IMR-90 (cell line): ENCODE measurements at regions not wholly inside any gene's neighbourhood (a gene's known extent, or its start where the extent isn't known, plus 50 kb on each side); places are given as distances from the start of the nearest gene placed in this dataset.

Source experiments
- ATAC-seq: fragments of 200-7000 bp; cut with Tn5 transposase; 2 replicates; pipeline ENCODE4 v1.9.1; 2020; ENCODE audit warnings: low read depth, mild to moderate bottlenecking, moderate library complexity
- BruUV-seq: library from RNA; stranded (reverse); fragments of 400-500 nt; replicated peaks from 2 replicates; lab custom pipeline; 2021; lab: Mats Ljungman, UMichigan
- CTCF ChIA-PET: fragments of 300-600 bp; formaldehyde crosslinking; extraction: SDS; loops from one replicate; lab custom pipeline; 2021; ENCODE audit warnings: antibody characterized with exemption; lab: Yijun Ruan, JAX
- POLR2A ChIA-PET: fragments of 300-600 bp; sonication (Branson Sonifier 250); formaldehyde crosslinking; loops from one replicate; lab custom pipeline; 2022; ENCODE audit warnings: antibody characterized with exemption; ENCODE audit not compliant: unreplicated experiment; lab: Charles Lee
- DNase-seq: peaks from one replicate; pipeline ENCODE4 v3.0.0; 2013
- H2AFZ ChIP-seq: replicated peaks from 2 replicates; pipeline ENCODE3; 2013; ENCODE audit warnings: low read length, mild to moderate bottlenecking; ENCODE audit not compliant: poor library complexity
- H2AK5ac ChIP-seq: 2 replicates; pipeline ENCODE4 v1.6.1; 2013; ENCODE audit warnings: low read depth, low read length, inconsistent platforms
- H2AK9ac ChIP-seq: replicated peaks from 2 replicates; pipeline ENCODE3; 2013; ENCODE audit warnings: mild to moderate bottlenecking, low read depth, low read length, moderate library complexity; ENCODE audit not compliant: poor library complexity
- H2BK120ac ChIP-seq: 2 replicates; pipeline ENCODE4 v1.6.1; 2013; ENCODE audit warnings: low read depth, low read length, inconsistent platforms
- H2BK15ac ChIP-seq: 3 replicates; pipeline ENCODE4 v1.6.1; 2013; ENCODE audit warnings: low read depth, low read length, inconsistent platforms
- H2BK20ac ChIP-seq: 2 replicates; pipeline ENCODE4 v1.6.1; 2013; ENCODE audit warnings: low read depth, mild to moderate bottlenecking, inconsistent platforms, low read length, moderate library complexity
- H2BK5ac ChIP-seq: 2 replicates; pipeline ENCODE4 v1.6.1; 2013; ENCODE audit warnings: mild to moderate bottlenecking, low read depth, low read length, inconsistent platforms; ENCODE audit not compliant: poor library complexity, severe bottlenecking
- H3K14ac ChIP-seq: replicated peaks from 2 replicates; pipeline ENCODE4 v1.6.1; 2013; ENCODE audit warnings: low read depth, low read length, inconsistent platforms
- H3K18ac ChIP-seq: 2 replicates; pipeline ENCODE4 v1.6.1; 2013; ENCODE audit warnings: low read depth, low read length, control low read depth
- H3K23ac ChIP-seq: 2 replicates; pipeline ENCODE4 v1.6.1; 2013; ENCODE audit warnings: low read depth, low read length, inconsistent platforms
- H3K27ac ChIP-seq: 2 replicates; pipeline ENCODE4 v1.5.1; 2013; ENCODE audit warnings: mild to moderate bottlenecking, control low read depth, low read length; ENCODE audit not compliant: insufficient read depth
- H3K27me3 ChIP-seq: 2 replicates; pipeline ENCODE4 v1.6.1; 2013; ENCODE audit warnings: low read length; ENCODE audit not compliant: control insufficient read depth, insufficient read depth
- H3K36me3 ChIP-seq: 2 replicates; pipeline ENCODE4 v1.6.1; 2013; ENCODE audit warnings: low read length, mixed read lengths; ENCODE audit not compliant: control insufficient read depth, insufficient read depth
- H3K4ac ChIP-seq: 2 replicates; pipeline ENCODE4 v1.6.1; 2013; ENCODE audit warnings: low read depth, low read length, inconsistent platforms
- H3K4me1 ChIP-seq: 2 replicates; pipeline ENCODE4 v1.6.1; 2013; ENCODE audit warnings: low read length, mixed read lengths; ENCODE audit not compliant: control insufficient read depth, insufficient read depth
- H3K4me2 ChIP-seq: 2 replicates; pipeline ENCODE4 v1.6.1; 2013; ENCODE audit warnings: low read depth, mild to moderate bottlenecking, control low read depth, low read length, moderate library complexity
- H3K4me3 ChIP-seq: 2 replicates; pipeline ENCODE4 v1.5.1; 2013; ENCODE audit warnings: low read depth, mild to moderate bottlenecking, control low read depth, low read length, moderate library complexity; ENCODE audit not compliant: insufficient read depth
- H3K56ac ChIP-seq: 2 replicates; pipeline ENCODE4 v1.6.1; 2013; ENCODE audit warnings: low read length, inconsistent platforms; ENCODE audit not compliant: insufficient read depth; ENCODE audit errors: extremely low read depth
- H3K79me1 ChIP-seq, 2 experiments: 2 replicates each; pipeline ENCODE4 v1.6.1; 2013; ENCODE audit warnings: low read length in 2 of 2, inconsistent platforms in 1 of 2, low read depth in 1 of 2
- H3K9ac ChIP-seq: 2 replicates; pipeline ENCODE4 v1.6.1; 2013; ENCODE audit warnings: low read depth, low read length, control low read depth
- H3K9me1 ChIP-seq: 2 replicates; pipeline ENCODE4 v1.6.1; 2013; ENCODE audit warnings: low read length, inconsistent platforms; ENCODE audit not compliant: insufficient read depth
- H3K9me3 ChIP-seq: 2 replicates; pipeline ENCODE4 v1.6.1; 2013; ENCODE audit warnings: low read length; ENCODE audit not compliant: control insufficient read depth, insufficient read depth
- H4K20me1 ChIP-seq: 2 replicates; pipeline ENCODE4 v1.6.1; 2013; ENCODE audit warnings: low read length, inconsistent platforms; ENCODE audit not compliant: insufficient read depth
- H4K5ac ChIP-seq: 2 replicates; pipeline ENCODE4 v1.6.1; 2013; ENCODE audit warnings: mild to moderate bottlenecking, low read depth, low read length, control low read depth
- H4K8ac ChIP-seq, 2 experiments: 2 replicates each; pipeline ENCODE4 v1.6.1; 2013; ENCODE audit warnings: low read depth in 2 of 2, low read length in 2 of 2, control low read depth in 1 of 2, inconsistent platforms in 1 of 2
- H4K91ac ChIP-seq: 2 replicates; pipeline ENCODE4 v1.6.1; 2013; ENCODE audit warnings: low read depth, low read length, inconsistent platforms; ENCODE audit not compliant: insufficient read depth
- BHLHE40 ChIP-seq: fragments of 150-350 bp; IDR thresholded peaks from 2 replicates; pipeline ENCODE4 v1.6.1; 2016; ENCODE audit warnings: mild to moderate bottlenecking, low read depth, low read length
- CHD1 ChIP-seq: IDR thresholded peaks from 2 replicates; pipeline ENCODE4 v1.6.1; 2012; ENCODE audit warnings: low read depth, low read length, improper control_type of control experiment
- CTCF ChIP-seq: conservative IDR thresholded peaks from 2 replicates; pipeline ENCODE4 v1.5.1; 2012; ENCODE audit warnings: mild to moderate bottlenecking, low read depth, low read length, improper control_type of control experiment
- FOS ChIP-seq: fragments of 150-350 bp; IDR thresholded peaks from 2 replicates; pipeline ENCODE4 v1.6.1; 2016; ENCODE audit warnings: low read depth, low read length
- MAFK ChIP-seq: IDR thresholded peaks from 2 replicates; pipeline ENCODE4 v1.6.1; 2012; ENCODE audit warnings: low read depth, low read length, improper control_type of control experiment
- MAZ ChIP-seq: IDR thresholded peaks from 2 replicates; pipeline ENCODE4 v1.6.1; 2012; ENCODE audit warnings: low read depth, mild to moderate bottlenecking, low read length, improper control_type of control experiment, moderate library complexity, borderline replicate concordance
- MXI1 ChIP-seq: IDR thresholded peaks from 2 replicates; pipeline ENCODE4 v1.6.1; 2012; ENCODE audit warnings: low read depth, mild to moderate bottlenecking, low read length, moderate library complexity, borderline replicate concordance
- NFE2L2 ChIP-seq: fragments of 150-350 bp; IDR thresholded peaks from 2 replicates; pipeline ENCODE4 v1.6.1; 2016; ENCODE audit warnings: low read depth, mild to moderate bottlenecking, low read length
- POLR2A ChIP-seq: IDR thresholded peaks from 2 replicates; pipeline ENCODE4 v1.6.1; 2012; ENCODE audit warnings: mild to moderate bottlenecking, low read depth, low read length
- RAD21 ChIP-seq: IDR thresholded peaks from 2 replicates; pipeline ENCODE4 v1.6.1; 2012; ENCODE audit warnings: low read length, improper control_type of control experiment
- RCOR1 ChIP-seq: IDR thresholded peaks from 2 replicates; pipeline ENCODE4 v1.6.1; 2012; ENCODE audit warnings: mild to moderate bottlenecking, low read length, improper control_type of control experiment; ENCODE audit not compliant: insufficient replicate concordance
- RFX5 ChIP-seq: IDR thresholded peaks from 2 replicates; pipeline ENCODE4 v1.8.0; 2012; ENCODE audit warnings: low read depth, mild to moderate bottlenecking, low read length, moderate library complexity
- USF2 ChIP-seq: fragments of 150-350 bp; IDR thresholded peaks from 2 replicates; pipeline ENCODE4 v1.6.1; 2017; ENCODE audit warnings: mild to moderate bottlenecking, antibody characterized with exemption, low read length, low read depth
- WGBS, 2 experiments: methylation state at CpG; one replicate each; pipeline versions ENCODE4 v1.1.5 to v1.1.7; 2013; ENCODE audit warnings: missing lambda C conversion rate in 2 of 2; ENCODE audit not compliant: insufficient read length in 1 of 2; ENCODE audit errors: extremely low coverage in 2 of 2; 5-methylcytosine and 5-hydroxymethylcytosine counted together
- dilution Hi-C: fragments of 300-500 bp; cut with HindIII; formaldehyde crosslinking; loops from one replicate; pipeline ENCODE4 v1.14.3; 2018; ENCODE audit warnings: low sequenced_read_pairs; ENCODE audit not compliant: unreplicated experiment
- in situ Hi-C: fragments of 300-500 bp; cut with MboI; formaldehyde crosslinking; loops from 3 replicates; pipeline ENCODE4 v1.14.3; 2019; ENCODE audit warnings: low sequenced_read_pairs, inconsistent platforms, mixed read lengths
- intact Hi-C: fragments of 100-400 bp; cut with micrococcal nuclease; formaldehyde crosslinking; loops from 2 replicates; pipeline ENCODE4 v1.10.0; 2022

GRCh38 chr17:79164408-79164807 lies 89.8 kb downstream of the ENGASE start:
- WGBS, 2 experiments, result 61% methylated on average over 7 of the region's 16 CpGs; no CpG with 5 or more reads in 1 of the 2 experiments
- CTCF ChIA-PET, result no interaction called here

More at GRCh38 chr17:79164408-79164807, 89.8 kb downstream of the ENGASE start:
- Histone ChIP-seq H3K4me1 (no peaks in the 10 kb centered on the region), H4K20me1 (no peaks in the 10 kb centered on the region; the same call in 1 of the 2 replicates), H2BK20ac (no peak overlapping the region), H2BK5ac (no peak overlapping the region), H3K36me3 (no peaks in the 10 kb centered on the region), H3K18ac (no peak overlapping the region), H3K4me2 (no peak overlapping the region), H3K23ac (no peak overlapping the region), H3K56ac (no peak overlapping the region), H2AK5ac (no peak overlapping the region), H3K4me3 (no peak overlapping the region), H3K9me1 (no peaks in the 10 kb centered on the region), H3K4ac (no peak overlapping the region), H3K14ac (no peak overlapping the region), H2AK9ac (no peak overlapping the region), H3K9me3 (no peaks in the 10 kb centered on the region), H4K8ac (no peak overlapping the region), H2BK15ac (no peak overlapping the region), H3K9ac (no peak overlapping the region), H2BK120ac (no peak overlapping the region), H3K27ac (no peak overlapping the region), H2AFZ (no peak overlapping the region), H3K27me3 (peaks cover 22% of the 10 kb centered on the region; the same call in 1 of the 2 replicates), H4K91ac (no peak overlapping the region), H4K5ac (no peak overlapping the region), H3K79me1 (no peaks in the 10 kb centered on the region)
- in situ Hi-C loops, result no loop called here
- dilution Hi-C loops, result no loop called here
- intact Hi-C loops, result no loop called here
- no TSS peak for BruUV-seq
- POLR2A ChIA-PET, result no interaction called here
- DNase-seq, result no peak
- no peak for ATAC-seq
- TF ChIP-seq MXI1 (no peak), CTCF (no peak), RAD21 (no peak), USF2 (no peak), MAFK (no peak), MAZ (no peak), RCOR1 (no peak), FOS (no peak), NFE2L2 (no peak), CHD1 (no peak), RFX5 (no peak), POLR2A (no peak), BHLHE40 (no peak)
